Naive B cell (primary cell): ENCODE measurements at regions not wholly inside any gene's neighbourhood (a gene's known extent, or its start where the extent isn't known, plus 50 kb on each side); places are given as distances from the start of the nearest gene placed in this dataset.
A peak's percentile ranks its signal among the peaks of the same experiment; 100 is the strongest.
"Not testable (repeated sequence)": the region's sequence is repeated elsewhere in the genome, so short reads cannot be mapped to it uniquely, and the experiment has no call there.

Experiments
- ATAC-seq, 2 donors: fragments of 150-1000 bp; cut with Tn5 transposase; 2 replicates each; pipeline ENCODE4 v1.10.0; 2021; ENCODE audit warnings: low read depth in 2 of 2, mild to moderate bottlenecking in 2 of 2, moderate library complexity in 2 of 2
- DNase-seq: peaks from one replicate; pipeline ENCODE4 v3.0.0; 2022
- H3K27ac Mint-ChIP-seq, 6 donors: one replicate each; pipeline ENCODE4 v1.8.0; 2020 to 2022; ENCODE audit warnings: mild to moderate bottlenecking in 6 of 6, mixed read lengths in 6 of 6, moderate library complexity in 5 of 6, inconsistent platforms in 2 of 6
- H3K27me3 Mint-ChIP-seq, 3 donors: one replicate each; pipeline ENCODE4 v1.8.0; 2021 to 2022; ENCODE audit warnings: mixed read lengths in 3 of 3, mild to moderate bottlenecking in 1 of 3
- H3K36me3 Mint-ChIP-seq, 2 donors: one replicate each; pipeline ENCODE4 v1.8.0; 2020 to 2022; ENCODE audit warnings: mixed read lengths in 2 of 2, inconsistent platforms in 1 of 2, mild to moderate bottlenecking in 1 of 2
- H3K4me1 Mint-ChIP-seq, 3 donors: one replicate each; pipeline ENCODE4 v1.8.0; 2020 to 2022; ENCODE audit warnings: mixed read lengths in 3 of 3, inconsistent platforms in 1 of 3, mild to moderate bottlenecking in 1 of 3, moderate library complexity in 1 of 3
- H3K4me3 Mint-ChIP-seq, 8 donors: one replicate each; pipeline ENCODE4 v1.8.0; 2020 to 2022; ENCODE audit warnings: mild to moderate bottlenecking in 8 of 8, mixed read lengths in 8 of 8, moderate library complexity in 8 of 8, inconsistent platforms in 2 of 8
- H3K9me3 Mint-ChIP-seq, 7 donors: one replicate each; pipeline ENCODE4 v1.8.0; 2020 to 2022; ENCODE audit warnings: mixed read lengths in 7 of 7, mild to moderate bottlenecking in 5 of 7, inconsistent platforms in 2 of 7, moderate library complexity in 1 of 7

DNA sequence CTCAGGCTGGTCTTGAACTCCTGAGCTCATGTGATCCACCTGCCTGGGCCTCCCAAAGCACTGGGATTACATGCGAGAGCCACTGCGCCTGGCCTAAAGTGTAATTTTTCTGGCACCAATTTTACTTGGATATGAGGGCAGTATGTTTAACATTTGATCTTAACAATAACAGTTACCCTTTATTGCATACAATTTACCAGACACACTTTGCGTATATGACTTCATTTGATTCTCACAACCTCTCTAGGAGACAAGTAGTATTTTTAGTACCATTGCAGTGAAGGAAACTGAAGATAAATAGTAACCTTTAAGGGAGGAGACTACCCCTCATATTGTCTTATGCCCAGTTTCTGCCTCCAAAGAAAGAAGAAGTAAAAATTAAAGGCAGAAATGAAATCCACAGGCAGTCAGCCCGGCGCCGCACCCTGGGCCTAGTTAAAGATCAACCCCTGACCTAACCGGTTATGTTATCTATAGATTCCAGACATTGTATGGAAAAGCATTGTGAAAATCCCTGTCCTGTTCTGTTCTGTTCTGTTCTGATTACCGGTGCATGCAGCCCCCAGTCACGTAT, 54.0 kb downstream of the CYP26A1 start:
- H3K4me1 Mint-ChIP-seq, result peaks cover 19 to 40% (median 30%) of the 10 kb centered on the region in 3 donors
- H3K36me3 Mint-ChIP-seq, result peaks cover 6 to 24% of the 10 kb centered on the region in 2 donors
- H3K27me3 Mint-ChIP-seq, result peaks cover 6 to 17% (median 15%) of the 10 kb centered on the region in 3 donors
- not testable (repeated sequence) for ATAC-seq, DNase-seq, H3K4me3 Mint-ChIP-seq, H3K27ac Mint-ChIP-seq
- peaks cover 8 to 26% (median 16%) of the 10 kb centered on the region in 7 donors for H3K9me3 Mint-ChIP-seq

DNA sequence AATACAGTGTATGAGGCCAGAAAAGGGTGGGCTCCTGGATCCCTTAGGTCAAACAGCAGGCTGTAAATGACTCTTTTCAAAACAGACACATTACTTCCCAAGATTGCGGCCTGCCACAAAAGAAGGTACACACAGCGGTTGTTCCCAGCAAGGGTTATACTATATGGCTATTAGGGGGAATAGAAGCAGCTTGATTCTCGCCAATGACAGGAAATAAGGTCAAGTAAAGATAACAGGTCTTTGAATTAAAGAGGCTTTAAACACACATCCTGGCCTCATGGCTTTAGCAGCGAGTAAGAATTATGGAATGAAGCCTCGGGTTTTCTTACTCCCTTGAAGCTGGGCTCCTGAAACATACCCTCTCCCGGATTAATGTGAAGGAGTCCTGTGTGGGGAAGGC, 58.3 kb downstream of the CYP26A1 start:
- peaks cover 15 to 23% (median 18%) of the 10 kb centered on the region in 3 donors for H3K27me3 Mint-ChIP-seq
- H3K4me1 Mint-ChIP-seq, result peaks cover 0 to 3% (median 0%) of the 10 kb centered on the region in 3 donors
- H3K9me3 Mint-ChIP-seq, result peaks cover 3 to 10% (median 6%) of the 10 kb centered on the region in 7 donors
- ATAC-seq (no peak), DNase-seq (no peak)
- H3K36me3 Mint-ChIP-seq, result peaks cover 0 to 7% of the 10 kb centered on the region in 2 donors
- no peak overlapping the region for H3K27ac Mint-ChIP-seq
- H3K4me3 Mint-ChIP-seq, result no peak overlapping the region

GRCh38 chr10:93138113-93138870, 64.6 kb downstream of the CYP26A1 start:
- Mint-ChIP-seq H3K4me3 (no peak overlapping the region), H3K27me3 (peaks cover 8 to 41% (median 33%) of the 10 kb centered on the region in 3 donors), H3K36me3 (no peaks in the 10 kb centered on the region), H3K9me3 (peaks cover 0 to 3% (median 0%) of the 10 kb centered on the region in 7 donors), H3K27ac (peak overlapping the region in 1 of 6 donors; percentile 18), H3K4me1 (no peaks in the 10 kb centered on the region)
- ATAC-seq (no peak), DNase-seq (no peak)

DNA sequence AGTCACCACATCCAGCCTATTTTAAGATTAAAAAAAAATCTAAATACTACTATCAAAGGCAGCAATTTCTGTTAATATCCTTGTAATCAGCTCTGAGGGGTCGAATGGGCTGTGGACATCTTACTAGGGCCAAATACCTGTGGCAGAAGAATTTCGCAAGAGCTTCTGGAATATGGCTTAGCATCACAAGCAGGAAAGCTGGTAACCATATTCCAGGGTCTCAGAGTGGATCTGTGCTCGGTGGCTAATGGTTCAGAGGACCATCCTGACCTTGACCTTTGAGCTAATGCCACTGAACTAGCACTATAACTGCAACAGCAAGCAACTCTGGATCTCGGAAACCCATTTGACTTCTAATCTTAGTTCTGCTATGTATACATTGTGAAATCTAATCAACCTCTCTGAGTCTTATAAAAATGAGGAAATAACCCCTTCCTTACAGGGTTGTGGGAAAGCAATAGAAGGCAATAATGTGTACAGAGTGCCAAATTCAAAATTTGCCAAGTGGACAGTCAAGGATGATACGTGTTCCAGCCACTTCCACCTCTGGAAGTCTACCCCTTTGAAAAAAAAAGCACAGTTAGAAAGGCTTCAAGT, 65.5 kb downstream of the CYP26A1 start:
- Mint-ChIP-seq H3K4me3 (no peak overlapping the region), H3K4me1 (no peaks in the 10 kb centered on the region), H3K27me3 (peaks cover 8 to 44% (median 39%) of the 10 kb centered on the region in 3 donors), H3K27ac (no peak overlapping the region), H3K36me3 (no peaks in the 10 kb centered on the region), H3K9me3 (peaks cover 0 to 3% (median 0%) of the 10 kb centered on the region in 7 donors)
- ATAC-seq, result no peak
- no peak for DNase-seq

GRCh38 chr10:93142534-93142933, 68.8 kb downstream of the CYP26A1 start:
- Mint-ChIP-seq H3K4me3 (no peak overlapping the region), H3K27me3 (peaks cover 21 to 47% (median 42%) of the 10 kb centered on the region in 3 donors), H3K27ac (no peak overlapping the region), H3K4me1 (no peaks in the 10 kb centered on the region), H3K9me3 (peaks cover 0 to 3% (median 0%) of the 10 kb centered on the region in 7 donors), H3K36me3 (no peaks in the 10 kb centered on the region)
- no peak for ATAC-seq
- no peak for DNase-seq

- ATAC-seq, result no peak
- Mint-ChIP-seq H3K4me1 (no peaks in the 10 kb centered on the region), H3K27me3 (peaks cover 21 to 44% (median 38%) of the 10 kb centered on the region in 3 donors), H3K4me3 (no peak overlapping the region), H3K9me3 (peaks cover 0 to 3% (median 0%) of the 10 kb centered on the region in 7 donors), H3K36me3 (no peaks in the 10 kb centered on the region), H3K27ac (no peak overlapping the region)
- DNase-seq, result no peak
Observed at GRCh38 chr10:93143281-93143680, 69.6 kb downstream of the CYP26A1 start.

GRCh38 chr10:93146336-93146735, 72.6 kb downstream of the CYP26A1 start:
- Mint-ChIP-seq H3K4me3 (no peak overlapping the region), H3K27ac (no peak overlapping the region), H3K9me3 (peaks cover 0 to 4% (median 0%) of the 10 kb centered on the region in 7 donors), H3K27me3 (peaks cover 13 to 37% (median 32%) of the 10 kb centered on the region in 3 donors), H3K4me1 (peaks cover 0 to 12% (median 3%) of the 10 kb centered on the region in 3 donors), H3K36me3 (no peaks in the 10 kb centered on the region)
- ATAC-seq (no peak), DNase-seq (no peak)

DNA sequence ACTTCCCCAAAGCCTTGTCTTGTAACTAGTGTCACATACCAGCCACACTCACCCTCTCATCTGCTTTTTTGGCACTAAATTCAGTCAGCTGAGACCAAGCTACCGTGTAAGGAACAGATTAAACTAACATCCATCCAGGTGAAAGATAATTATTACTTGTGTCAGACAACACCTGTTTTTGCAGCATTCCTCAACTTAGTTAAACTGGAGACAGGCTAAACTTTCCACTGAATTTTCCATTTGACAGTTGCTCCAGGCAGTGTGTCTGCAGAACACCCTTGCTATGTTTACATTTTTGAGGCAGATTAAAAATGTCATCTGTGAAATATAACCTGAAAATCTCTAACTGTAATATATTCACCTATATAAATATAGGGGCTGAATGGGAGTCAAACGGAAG, 73.6 kb downstream of the CYP26A1 start:
- DNase-seq (no peak), ATAC-seq (no peak)
- no peaks in the 10 kb centered on the region for H3K36me3 Mint-ChIP-seq
- peaks cover 13 to 41% (median 32%) of the 10 kb centered on the region in 3 donors for H3K27me3 Mint-ChIP-seq
- H3K9me3 Mint-ChIP-seq, result peaks cover 0 to 4% (median 0%) of the 10 kb centered on the region in 7 donors
- no peak overlapping the region for H3K4me3 Mint-ChIP-seq
- H3K27ac Mint-ChIP-seq, result no peak overlapping the region
- peaks cover 0 to 12% (median 6%) of the 10 kb centered on the region in 3 donors for H3K4me1 Mint-ChIP-seq

DNA sequence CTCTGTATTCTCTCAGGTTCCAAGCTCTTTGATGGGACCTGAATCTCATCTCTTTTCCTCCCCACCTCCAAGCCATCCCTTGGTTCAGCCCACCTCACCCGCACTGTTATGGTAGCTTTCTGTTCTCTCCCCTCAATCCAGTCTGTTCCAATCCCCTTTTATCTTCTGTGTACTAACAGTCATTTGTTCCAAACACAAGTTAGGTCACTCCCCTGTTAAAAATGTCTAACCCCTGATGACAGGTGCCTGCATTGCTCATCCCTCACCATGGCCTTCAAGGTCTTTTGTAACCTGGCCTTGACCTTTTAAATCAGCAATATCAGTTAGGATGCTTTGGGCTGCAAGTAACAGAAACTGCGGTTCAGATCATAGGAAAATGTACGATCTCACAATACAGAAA, 74.8 kb downstream of the CYP26A1 start:
- H3K36me3 Mint-ChIP-seq, result no peaks in the 10 kb centered on the region
- peaks cover 0 to 12% (median 6%) of the 10 kb centered on the region in 3 donors for H3K4me1 Mint-ChIP-seq
- no peak overlapping the region for H3K4me3 Mint-ChIP-seq
- DNase-seq (no peak), ATAC-seq (no peak)
- H3K27me3 Mint-ChIP-seq, result peaks cover 13 to 32% (median 26%) of the 10 kb centered on the region in 3 donors
- H3K27ac Mint-ChIP-seq, result peak overlapping the region in 1 of 6 donors; percentile 58
- H3K9me3 Mint-ChIP-seq, result peaks cover 0 to 7% (median 2%) of the 10 kb centered on the region in 7 donors

DNA sequence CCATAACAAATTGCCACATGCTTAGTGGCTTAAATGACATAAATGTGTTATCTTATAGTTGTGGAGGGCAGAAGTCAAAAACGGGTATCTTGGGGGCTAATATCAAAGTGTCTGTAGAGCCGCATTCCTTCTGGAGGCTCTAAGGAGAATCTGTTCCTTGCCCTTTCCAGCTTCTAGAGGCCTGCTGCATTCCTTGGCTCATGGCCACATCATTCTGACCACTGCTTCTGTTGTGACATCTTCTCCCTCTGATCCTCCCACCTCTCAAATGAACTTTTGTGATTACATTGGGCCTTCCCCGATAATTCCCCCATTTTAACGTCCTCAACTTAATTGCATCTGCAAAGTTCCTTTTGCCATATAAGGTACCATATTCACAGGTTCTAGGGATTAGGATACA, 76.1 kb downstream of the CYP26A1 start:
- peaks cover 0 to 12% (median 6%) of the 10 kb centered on the region in 3 donors for H3K4me1 Mint-ChIP-seq
- H3K36me3 Mint-ChIP-seq, result no peaks in the 10 kb centered on the region
- no peak for DNase-seq
- peaks cover 0 to 8% (median 5%) of the 10 kb centered on the region in 7 donors for H3K9me3 Mint-ChIP-seq
- H3K4me3 Mint-ChIP-seq, result no peak overlapping the region
- H3K27ac Mint-ChIP-seq, result peak overlapping the region in 1 of 6 donors; percentile 41
- ATAC-seq, result no peak
- peaks cover 9 to 28% (median 20%) of the 10 kb centered on the region in 3 donors for H3K27me3 Mint-ChIP-seq

DNA sequence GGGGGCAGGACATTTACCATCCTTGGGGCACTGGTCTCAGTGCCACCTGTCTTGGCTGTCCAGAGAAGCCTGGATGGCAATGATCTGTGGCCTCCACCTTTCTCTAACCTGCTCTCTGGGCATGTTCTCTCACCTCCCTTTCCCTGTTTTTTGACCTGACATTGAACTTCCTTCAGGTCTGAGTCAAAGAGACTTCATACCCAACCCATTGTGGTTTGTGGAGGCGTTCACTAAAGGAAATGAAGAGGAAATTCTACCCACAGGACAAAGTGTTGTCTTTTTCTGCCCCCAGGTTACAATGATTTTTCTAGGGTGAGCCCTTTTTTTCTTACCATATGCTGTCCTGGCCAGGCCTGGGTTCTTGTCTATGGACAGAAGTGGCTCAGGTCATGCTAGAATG, 76.6 kb downstream of the CYP26A1 start:
- DNase-seq (no peak), ATAC-seq (no peak)
- peaks cover 0 to 12% (median 9%) of the 10 kb centered on the region in 7 donors for H3K9me3 Mint-ChIP-seq
- H3K36me3 Mint-ChIP-seq, result peaks cover under 1% of the 10 kb centered on the region in 2 donors
- H3K4me3 Mint-ChIP-seq, result no peak overlapping the region
- H3K4me1 Mint-ChIP-seq, result peaks cover 0 to 12% (median 6%) of the 10 kb centered on the region in 3 donors
- peaks cover 9 to 28% (median 20%) of the 10 kb centered on the region in 3 donors for H3K27me3 Mint-ChIP-seq
- no peak overlapping the region for H3K27ac Mint-ChIP-seq

- peaks cover 8% of the 10 kb centered on the region in 2 donors for H3K36me3 Mint-ChIP-seq
Observed at GRCh38 chr10:93150990-93151547, 77.4 kb downstream of the CYP26A1 start.

DNA sequence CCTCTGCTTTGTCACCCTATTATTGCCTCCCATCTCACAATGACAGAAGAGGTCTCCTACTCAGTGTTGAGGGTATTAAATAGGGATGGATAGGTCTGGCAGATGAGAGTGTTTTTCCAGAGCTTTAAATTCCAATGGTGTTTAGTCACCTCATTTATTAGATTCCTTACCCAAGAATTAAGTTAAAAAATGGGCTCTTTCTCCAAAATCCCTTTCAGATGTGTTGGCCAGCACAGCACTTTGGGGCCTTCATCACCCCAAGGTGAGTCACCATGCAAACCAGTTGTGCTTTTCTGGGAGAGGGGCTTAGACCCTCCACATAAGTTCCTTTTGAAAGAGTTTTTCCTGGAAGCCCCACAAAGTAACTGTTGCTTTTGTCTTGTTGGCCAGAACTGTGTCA, 78.4 kb downstream of the CYP26A1 start:
- no peak overlapping the region for H3K4me3 Mint-ChIP-seq
- peaks cover 4 to 19% (median 11%) of the 10 kb centered on the region in 7 donors for H3K9me3 Mint-ChIP-seq
- no peak overlapping the region for H3K27ac Mint-ChIP-seq
- no peak for ATAC-seq
- H3K36me3 Mint-ChIP-seq, result peaks cover 8 to 9% of the 10 kb centered on the region in 2 donors
- H3K27me3 Mint-ChIP-seq, result peaks cover 6 to 18% (median 17%) of the 10 kb centered on the region in 3 donors
- no peak for DNase-seq
- peaks cover 0 to 12% (median 6%) of the 10 kb centered on the region in 3 donors for H3K4me1 Mint-ChIP-seq

More at GRCh38 chr10:93150990-93151547, 77.4 kb downstream of the CYP26A1 start:
- no peak overlapping the region for H3K4me3 Mint-ChIP-seq
- peaks cover 0 to 12% (median 6%) of the 10 kb centered on the region in 3 donors for H3K4me1 Mint-ChIP-seq
- H3K9me3 Mint-ChIP-seq, result peaks cover 4 to 18% (median 11%) of the 10 kb centered on the region in 7 donors
- H3K27ac Mint-ChIP-seq, result no peak overlapping the region
- DNase-seq (no peak), ATAC-seq (no peak)
- peaks cover 10 to 23% (median 22%) of the 10 kb centered on the region in 3 donors for H3K27me3 Mint-ChIP-seq
